GM23248 (cell line): ENCODE measurements at regions not wholly inside any gene's neighbourhood (a gene's known extent, or its start where the extent isn't known, plus 50 kb on each side); places are given as distances from the start of the nearest gene placed in this dataset.

ENCODE experiments used
- EZH2 ChIP-seq: fragments of 200-600 bp; sonication (generic); IDR thresholded peaks from 2 replicates; pipeline ENCODE4 v1.6.1; 2018; ENCODE audit warnings: antibody characterized with exemption, mild to moderate bottlenecking; ENCODE audit not compliant: insufficient read depth, poor library complexity, severe bottlenecking
- EZH2phosphoT487 ChIP-seq: fragments of 200-600 bp; sonication (generic); IDR thresholded peaks from 2 replicates; pipeline ENCODE4 v1.6.1; 2018; ENCODE audit warnings: antibody characterized with exemption, moderate library complexity, mild to moderate bottlenecking, low read depth; ENCODE audit not compliant: insufficient read depth

DNA sequence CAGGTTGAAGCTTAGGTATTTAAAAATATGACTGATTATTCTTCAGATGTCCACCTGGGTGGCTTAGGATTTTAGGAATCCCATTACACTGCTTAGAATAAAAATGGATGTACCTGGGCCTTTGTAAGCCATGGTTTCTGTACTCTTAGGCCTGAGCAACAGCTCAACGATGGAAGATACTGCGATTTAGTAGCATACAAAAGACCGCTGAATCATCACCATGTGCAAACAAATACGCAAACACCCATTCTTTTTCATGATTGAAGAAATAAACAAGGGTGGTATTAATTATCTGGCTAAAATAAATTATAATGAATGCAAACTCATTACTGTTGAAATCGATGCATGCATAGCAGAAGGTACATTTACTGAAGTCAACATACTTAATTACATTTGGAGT is 188.9 kb downstream of the ZNF330 start:
- no peak for TF ChIP-seq EZH2
- TF ChIP-seq EZH2phosphoT487: no peak
